GM12878 (cell line): ENCODE measurements at regions not wholly inside any gene's neighbourhood (a gene's known extent, or its start where the extent isn't known, plus 50 kb on each side); places are given as distances from the start of the nearest gene placed in this dataset.

Source experiments
- CBX5 ChIP-seq: sonication (generic); IDR thresholded peaks from 2 replicates; pipeline ENCODE4 v1.6.1; 2016; ENCODE audit warnings: low read depth, moderate library complexity, mild to moderate bottlenecking, inconsistent platforms
- EP300 ChIP-seq, 2 experiments: fragments of 150-350 bp in 1 of 2; IDR thresholded peaks; 2 replicates each; pipeline ENCODE4 v1.6.1; 2011 to 2012; ENCODE audit warnings: low read depth in 2 of 2, low read length in 2 of 2, borderline replicate concordance in 1 of 2, improper control_type of control experiment in 1 of 2, inconsistent platforms in 1 of 2; ENCODE audit not compliant: control insufficient read depth in 1 of 2
- RAD51 ChIP-seq: fragments of 450-650 bp; IDR thresholded peaks from 2 replicates; pipeline ENCODE4 v1.6.1; 2016; ENCODE audit warnings: moderate library complexity, mild to moderate bottlenecking, inconsistent platforms
- STAT3 ChIP-seq: IDR thresholded peaks from 2 replicates; pipeline ENCODE4 v1.6.1; 2011; ENCODE audit warnings: low read depth, low read length, improper control_type of control experiment
- SUPT20H ChIP-seq: IDR thresholded peaks from 2 replicates; pipeline ENCODE4 v1.6.1; 2011; ENCODE audit warnings: low read depth, mild to moderate bottlenecking, low read length, moderate library complexity, borderline replicate concordance; ENCODE audit not compliant: control insufficient read depth
- ZZZ3 ChIP-seq: IDR thresholded peaks from 2 replicates; pipeline ENCODE4 v1.6.1; 2011; ENCODE audit warnings: low read depth; ENCODE audit not compliant: control insufficient read depth, insufficient read length
- TF ChIP-seq, protein P1 (sequence below): fragments of 450-650 bp; formaldehyde crosslinking; IDR thresholded peaks from 2 replicates; pipeline ENCODE4 v1.5.0; 2022; ENCODE audit warnings: mild to moderate bottlenecking, missing genetic modification characterization
- TF ChIP-seq, protein P2 (sequence below), 3 experiments: IDR thresholded peaks in 2 of 3; conservative IDR thresholded peaks in 1 of 3; 2 replicates each; pipeline ENCODE4 v1.5.1; 2011; ENCODE audit warnings: low read depth in 3 of 3, low read length in 3 of 3, mild to moderate bottlenecking in 3 of 3, control low read depth in 2 of 3, moderate library complexity in 2 of 3, inconsistent platforms in 1 of 3, mixed read lengths in 1 of 3; ENCODE audit not compliant: control insufficient read depth in 2 of 3, insufficient read depth in 1 of 3; ENCODE audit errors: extremely low read depth in 1 of 3
- TF ChIP-seq, protein P3 (sequence below): fragments of 450-650 bp; IDR thresholded peaks from 2 replicates; pipeline ENCODE4 v1.6.1; 2017; ENCODE audit warnings: mild to moderate bottlenecking
- TF ChIP-seq, protein P4 (sequence below): fragments of 450-650 bp; IDR thresholded peaks from 2 replicates; pipeline ENCODE4 v1.6.1; 2018; ENCODE audit warnings: mild to moderate bottlenecking, low read depth, moderate library complexity; ENCODE audit not compliant: partially characterized antibody
- TF ChIP-seq, protein P5 (sequence below): IDR thresholded peaks from 2 replicates; pipeline ENCODE4 v1.6.1; 2011; ENCODE audit warnings: borderline replicate concordance, low read depth, mild to moderate bottlenecking, moderate library complexity, low read length; ENCODE audit not compliant: insufficient read depth, poor library complexity, severe bottlenecking
- TF ChIP-seq, protein P6 (sequence below): IDR thresholded peaks from 2 replicates; pipeline ENCODE4 v1.6.1; 2011; ENCODE audit warnings: borderline replicate concordance, low read depth, mild to moderate bottlenecking, moderate library complexity, mixed read lengths, low read length; ENCODE audit not compliant: insufficient read depth; ENCODE audit errors: extremely low read length
- TF ChIP-seq, protein P7 (sequence below): fragments of 450-650 bp; IDR thresholded peaks from 2 replicates; pipeline ENCODE4 v1.6.1; 2016; ENCODE audit warnings: mild to moderate bottlenecking

DNA sequence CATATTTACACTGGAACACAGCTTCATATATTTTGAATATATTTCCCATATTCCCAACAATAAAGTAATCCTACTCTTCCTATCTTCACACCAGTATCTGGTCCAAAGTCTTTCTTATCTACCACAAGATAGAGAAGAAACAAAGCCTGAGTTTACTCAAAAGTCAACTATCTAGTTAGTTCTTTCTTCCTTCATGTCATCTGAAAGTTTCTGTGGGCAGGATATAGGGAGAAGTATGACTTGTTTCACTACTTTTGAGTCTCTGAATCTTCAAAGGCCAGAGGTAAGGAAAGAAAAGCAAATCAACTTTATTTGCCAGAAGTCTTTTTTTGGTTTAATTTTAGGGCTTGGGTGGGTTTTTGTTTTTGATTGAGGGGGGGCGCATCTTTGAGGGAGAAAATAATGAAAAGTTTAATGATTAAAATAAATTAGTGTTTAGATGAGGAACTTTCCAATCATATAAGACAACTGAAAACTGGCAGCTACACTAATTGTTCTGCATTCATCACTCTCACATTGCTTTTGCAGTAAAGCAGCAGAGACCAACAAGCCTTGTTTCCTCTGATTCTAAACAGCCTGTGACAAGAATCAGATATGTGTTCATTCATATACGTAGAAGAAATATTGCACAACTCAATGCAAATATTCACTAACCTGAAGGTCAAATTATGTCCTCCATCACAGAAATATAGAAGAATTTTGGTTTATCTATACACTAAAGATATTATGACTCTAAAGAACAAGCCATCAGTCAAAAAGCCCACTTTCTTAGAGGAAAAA, 421.4 kb downstream of the SHQ1 start (continued):
- TF ChIP-seq, protein P1, sequence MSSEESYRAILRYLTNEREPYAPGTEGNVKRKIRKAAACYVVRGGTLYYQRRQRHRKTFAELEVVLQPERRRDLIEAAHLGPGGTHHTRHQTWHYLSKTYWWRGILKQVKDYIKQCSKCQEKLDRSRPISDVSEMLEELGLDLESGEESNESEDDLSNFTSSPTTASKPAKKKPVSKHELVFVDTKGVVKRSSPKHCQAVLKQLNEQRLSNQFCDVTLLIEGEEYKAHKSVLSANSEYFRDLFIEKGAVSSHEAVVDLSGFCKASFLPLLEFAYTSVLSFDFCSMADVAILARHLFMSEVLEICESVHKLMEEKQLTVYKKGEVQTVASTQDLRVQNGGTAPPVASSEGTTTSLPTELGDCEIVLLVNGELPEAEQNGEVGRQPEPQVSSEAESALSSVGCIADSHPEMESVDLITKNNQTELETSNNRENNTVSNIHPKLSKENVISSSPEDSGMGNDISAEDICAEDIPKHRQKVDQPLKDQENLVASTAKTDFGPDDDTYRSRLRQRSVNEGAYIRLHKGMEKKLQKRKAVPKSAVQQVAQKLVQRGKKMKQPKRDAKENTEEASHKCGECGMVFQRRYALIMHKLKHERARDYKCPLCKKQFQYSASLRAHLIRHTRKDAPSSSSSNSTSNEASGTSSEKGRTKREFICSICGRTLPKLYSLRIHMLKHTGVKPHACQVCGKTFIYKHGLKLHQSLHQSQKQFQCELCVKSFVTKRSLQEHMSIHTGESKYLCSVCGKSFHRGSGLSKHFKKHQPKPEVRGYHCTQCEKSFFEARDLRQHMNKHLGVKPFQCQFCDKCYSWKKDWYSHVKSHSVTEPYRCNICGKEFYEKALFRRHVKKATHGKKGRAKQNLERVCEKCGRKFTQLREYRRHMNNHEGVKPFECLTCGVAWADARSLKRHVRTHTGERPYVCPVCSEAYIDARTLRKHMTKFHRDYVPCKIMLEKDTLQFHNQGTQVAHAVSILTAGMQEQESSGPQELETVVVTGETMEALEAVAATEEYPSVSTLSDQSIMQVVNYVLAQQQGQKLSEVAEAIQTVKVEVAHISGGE, result no peak
- TF ChIP-seq, protein P2, sequence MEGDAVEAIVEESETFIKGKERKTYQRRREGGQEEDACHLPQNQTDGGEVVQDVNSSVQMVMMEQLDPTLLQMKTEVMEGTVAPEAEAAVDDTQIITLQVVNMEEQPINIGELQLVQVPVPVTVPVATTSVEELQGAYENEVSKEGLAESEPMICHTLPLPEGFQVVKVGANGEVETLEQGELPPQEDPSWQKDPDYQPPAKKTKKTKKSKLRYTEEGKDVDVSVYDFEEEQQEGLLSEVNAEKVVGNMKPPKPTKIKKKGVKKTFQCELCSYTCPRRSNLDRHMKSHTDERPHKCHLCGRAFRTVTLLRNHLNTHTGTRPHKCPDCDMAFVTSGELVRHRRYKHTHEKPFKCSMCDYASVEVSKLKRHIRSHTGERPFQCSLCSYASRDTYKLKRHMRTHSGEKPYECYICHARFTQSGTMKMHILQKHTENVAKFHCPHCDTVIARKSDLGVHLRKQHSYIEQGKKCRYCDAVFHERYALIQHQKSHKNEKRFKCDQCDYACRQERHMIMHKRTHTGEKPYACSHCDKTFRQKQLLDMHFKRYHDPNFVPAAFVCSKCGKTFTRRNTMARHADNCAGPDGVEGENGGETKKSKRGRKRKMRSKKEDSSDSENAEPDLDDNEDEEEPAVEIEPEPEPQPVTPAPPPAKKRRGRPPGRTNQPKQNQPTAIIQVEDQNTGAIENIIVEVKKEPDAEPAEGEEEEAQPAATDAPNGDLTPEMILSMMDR (IDR thresholded peaks at IDR 0.05 in 2 of 3, conservative IDR thresholded peaks at IDR 0.05 in 1 of 3; ENCODE audit: control insufficient read depth in 2 of 3, extremely low read depth in 1 of 3, insufficient read depth in 1 of 3, low read depth in 3 of 3, low read length in 3 of 3), result no peak
- TF ChIP-seq STAT3 (no peak), CBX5 (no peak), SUPT20H (no peak), EP300 (IDR thresholded peaks at IDR 0.05; ENCODE audit: borderline replicate concordance in 1 of 2, control insufficient read depth in 1 of 2, low read depth in 2 of 2, low read length in 2 of 2) (no peak), RAD51 (no peak), ZZZ3 (no peak)
- TF ChIP-seq, protein P3, sequence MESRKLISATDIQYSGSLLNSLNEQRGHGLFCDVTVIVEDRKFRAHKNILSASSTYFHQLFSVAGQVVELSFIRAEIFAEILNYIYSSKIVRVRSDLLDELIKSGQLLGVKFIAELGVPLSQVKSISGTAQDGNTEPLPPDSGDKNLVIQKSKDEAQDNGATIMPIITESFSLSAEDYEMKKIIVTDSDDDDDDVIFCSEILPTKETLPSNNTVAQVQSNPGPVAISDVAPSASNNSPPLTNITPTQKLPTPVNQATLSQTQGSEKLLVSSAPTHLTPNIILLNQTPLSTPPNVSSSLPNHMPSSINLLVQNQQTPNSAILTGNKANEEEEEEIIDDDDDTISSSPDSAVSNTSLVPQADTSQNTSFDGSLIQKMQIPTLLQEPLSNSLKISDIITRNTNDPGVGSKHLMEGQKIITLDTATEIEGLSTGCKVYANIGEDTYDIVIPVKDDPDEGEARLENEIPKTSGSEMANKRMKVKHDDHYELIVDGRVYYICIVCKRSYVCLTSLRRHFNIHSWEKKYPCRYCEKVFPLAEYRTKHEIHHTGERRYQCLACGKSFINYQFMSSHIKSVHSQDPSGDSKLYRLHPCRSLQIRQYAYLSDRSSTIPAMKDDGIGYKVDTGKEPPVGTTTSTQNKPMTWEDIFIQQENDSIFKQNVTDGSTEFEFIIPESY, result no peak
- TF ChIP-seq, protein P4, sequence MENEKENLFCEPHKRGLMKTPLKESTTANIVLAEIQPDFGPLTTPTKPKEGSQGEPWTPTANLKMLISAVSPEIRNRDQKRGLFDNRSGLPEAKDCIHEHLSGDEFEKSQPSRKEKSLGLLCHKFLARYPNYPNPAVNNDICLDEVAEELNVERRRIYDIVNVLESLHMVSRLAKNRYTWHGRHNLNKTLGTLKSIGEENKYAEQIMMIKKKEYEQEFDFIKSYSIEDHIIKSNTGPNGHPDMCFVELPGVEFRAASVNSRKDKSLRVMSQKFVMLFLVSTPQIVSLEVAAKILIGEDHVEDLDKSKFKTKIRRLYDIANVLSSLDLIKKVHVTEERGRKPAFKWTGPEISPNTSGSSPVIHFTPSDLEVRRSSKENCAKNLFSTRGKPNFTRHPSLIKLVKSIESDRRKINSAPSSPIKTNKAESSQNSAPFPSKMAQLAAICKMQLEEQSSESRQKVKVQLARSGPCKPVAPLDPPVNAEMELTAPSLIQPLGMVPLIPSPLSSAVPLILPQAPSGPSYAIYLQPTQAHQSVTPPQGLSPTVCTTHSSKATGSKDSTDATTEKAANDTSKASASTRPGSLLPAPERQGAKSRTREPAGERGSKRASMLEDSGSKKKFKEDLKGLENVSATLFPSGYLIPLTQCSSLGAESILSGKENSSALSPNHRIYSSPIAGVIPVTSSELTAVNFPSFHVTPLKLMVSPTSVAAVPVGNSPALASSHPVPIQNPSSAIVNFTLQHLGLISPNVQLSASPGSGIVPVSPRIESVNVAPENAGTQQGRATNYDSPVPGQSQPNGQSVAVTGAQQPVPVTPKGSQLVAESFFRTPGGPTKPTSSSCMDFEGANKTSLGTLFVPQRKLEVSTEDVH, result no peak
- TF ChIP-seq, protein P5, sequence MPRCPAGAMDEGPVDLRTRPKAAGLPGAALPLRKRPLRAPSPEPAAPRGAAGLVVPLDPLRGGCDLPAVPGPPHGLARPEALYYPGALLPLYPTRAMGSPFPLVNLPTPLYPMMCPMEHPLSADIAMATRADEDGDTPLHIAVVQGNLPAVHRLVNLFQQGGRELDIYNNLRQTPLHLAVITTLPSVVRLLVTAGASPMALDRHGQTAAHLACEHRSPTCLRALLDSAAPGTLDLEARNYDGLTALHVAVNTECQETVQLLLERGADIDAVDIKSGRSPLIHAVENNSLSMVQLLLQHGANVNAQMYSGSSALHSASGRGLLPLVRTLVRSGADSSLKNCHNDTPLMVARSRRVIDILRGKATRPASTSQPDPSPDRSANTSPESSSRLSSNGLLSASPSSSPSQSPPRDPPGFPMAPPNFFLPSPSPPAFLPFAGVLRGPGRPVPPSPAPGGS, result no peak
- TF ChIP-seq, protein P6, sequence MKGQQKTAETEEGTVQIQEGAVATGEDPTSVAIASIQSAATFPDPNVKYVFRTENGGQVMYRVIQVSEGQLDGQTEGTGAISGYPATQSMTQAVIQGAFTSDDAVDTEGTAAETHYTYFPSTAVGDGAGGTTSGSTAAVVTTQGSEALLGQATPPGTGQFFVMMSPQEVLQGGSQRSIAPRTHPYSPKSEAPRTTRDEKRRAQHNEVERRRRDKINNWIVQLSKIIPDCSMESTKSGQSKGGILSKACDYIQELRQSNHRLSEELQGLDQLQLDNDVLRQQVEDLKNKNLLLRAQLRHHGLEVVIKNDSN, result no peak
- TF ChIP-seq, protein P7, sequence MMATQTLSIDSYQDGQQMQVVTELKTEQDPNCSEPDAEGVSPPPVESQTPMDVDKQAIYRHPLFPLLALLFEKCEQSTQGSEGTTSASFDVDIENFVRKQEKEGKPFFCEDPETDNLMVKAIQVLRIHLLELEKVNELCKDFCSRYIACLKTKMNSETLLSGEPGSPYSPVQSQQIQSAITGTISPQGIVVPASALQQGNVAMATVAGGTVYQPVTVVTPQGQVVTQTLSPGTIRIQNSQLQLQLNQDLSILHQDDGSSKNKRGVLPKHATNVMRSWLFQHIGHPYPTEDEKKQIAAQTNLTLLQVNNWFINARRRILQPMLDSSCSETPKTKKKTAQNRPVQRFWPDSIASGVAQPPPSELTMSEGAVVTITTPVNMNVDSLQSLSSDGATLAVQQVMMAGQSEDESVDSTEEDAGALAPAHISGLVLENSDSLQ, result no peak
